ENCODE measurements at regions not wholly inside any gene's neighbourhood (a gene's known extent, or its start where the extent isn't known, plus 50 kb on each side); places are given as distances from the start of the nearest gene placed in this dataset.

GRCh38 chr12:41932470-41932991 is 212.1 kb downstream of the GXYLT1 start (continued):
- TF ChIP-seq, protein P1, sequence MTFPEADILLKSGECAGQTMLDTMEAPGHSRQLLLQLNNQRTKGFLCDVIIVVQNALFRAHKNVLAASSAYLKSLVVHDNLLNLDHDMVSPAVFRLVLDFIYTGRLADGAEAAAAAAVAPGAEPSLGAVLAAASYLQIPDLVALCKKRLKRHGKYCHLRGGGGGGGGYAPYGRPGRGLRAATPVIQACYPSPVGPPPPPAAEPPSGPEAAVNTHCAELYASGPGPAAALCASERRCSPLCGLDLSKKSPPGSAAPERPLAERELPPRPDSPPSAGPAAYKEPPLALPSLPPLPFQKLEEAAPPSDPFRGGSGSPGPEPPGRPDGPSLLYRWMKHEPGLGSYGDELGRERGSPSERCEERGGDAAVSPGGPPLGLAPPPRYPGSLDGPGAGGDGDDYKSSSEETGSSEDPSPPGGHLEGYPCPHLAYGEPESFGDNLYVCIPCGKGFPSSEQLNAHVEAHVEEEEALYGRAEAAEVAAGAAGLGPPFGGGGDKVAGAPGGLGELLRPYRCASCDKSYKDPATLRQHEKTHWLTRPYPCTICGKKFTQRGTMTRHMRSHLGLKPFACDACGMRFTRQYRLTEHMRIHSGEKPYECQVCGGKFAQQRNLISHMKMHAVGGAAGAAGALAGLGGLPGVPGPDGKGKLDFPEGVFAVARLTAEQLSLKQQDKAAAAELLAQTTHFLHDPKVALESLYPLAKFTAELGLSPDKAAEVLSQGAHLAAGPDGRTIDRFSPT (tag by site-specific recombination; IDR thresholded peaks at IDR 0.05) = peak; percentile 37; the same call in 1 of the 2 replicates
- TF ChIP-seq ZNF335 (tag by site-specific recombination; conservative IDR thresholded peaks at IDR 0.05) = peak; percentile 97
- TF ChIP-seq, protein P2, sequence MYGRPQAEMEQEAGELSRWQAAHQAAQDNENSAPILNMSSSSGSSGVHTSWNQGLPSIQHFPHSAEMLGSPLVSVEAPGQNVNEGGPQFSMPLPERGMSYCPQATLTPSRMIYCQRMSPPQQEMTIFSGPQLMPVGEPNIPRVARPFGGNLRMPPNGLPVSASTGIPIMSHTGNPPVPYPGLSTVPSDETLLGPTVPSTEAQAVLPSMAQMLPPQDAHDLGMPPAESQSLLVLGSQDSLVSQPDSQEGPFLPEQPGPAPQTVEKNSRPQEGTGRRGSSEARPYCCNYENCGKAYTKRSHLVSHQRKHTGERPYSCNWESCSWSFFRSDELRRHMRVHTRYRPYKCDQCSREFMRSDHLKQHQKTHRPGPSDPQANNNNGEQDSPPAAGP (tag by site-specific recombination; IDR thresholded peaks at IDR 0.05) = peak; percentile 61; the same call in 1 of the 2 replicates
- peak; percentile 55; the same call in 1 of the 2 replicates for TF ChIP-seq ZNF561 (tag by site-specific recombination; IDR thresholded peaks at IDR 0.05; ENCODE audit: borderline replicate concordance)
- TF ChIP-seq ZNF112 (tag by site-specific recombination; IDR thresholded peaks at IDR 0.05) = no peak
- peak; percentile 35; the same call in 1 of the 2 replicates for TF ChIP-seq OSR2 (tag by site-specific recombination; IDR thresholded peaks at IDR 0.05)
- TF ChIP-seq ZBTB8A (tag by site-specific recombination; IDR thresholded peaks at IDR 0.05) = peak; percentile 23; the same call in 1 of the 2 replicates
- no peak for TF ChIP-seq ZNF777 (tag by site-specific recombination; IDR thresholded peaks at IDR 0.05; ENCODE audit: borderline replicate concordance)
- peak; percentile 47 for TF ChIP-seq ZBTB26 (tag by site-specific recombination; optimal IDR thresholded peaks at IDR 0.05)
- TF ChIP-seq ZNF76 (tag by site-specific recombination; IDR thresholded peaks at IDR 0.05; ENCODE audit: borderline replicate concordance, low read depth) = peak; percentile 85
- TF ChIP-seq ZNF324 (tag by site-specific recombination; IDR thresholded peaks at IDR 0.05) = 0 out of 2 replicates have a peak, but pooled peaks have one; percentile 32
- 0 out of 2 replicates have a peak, but pooled peaks have one; percentile 46 for TF ChIP-seq EGR2 (tag by site-specific recombination; IDR thresholded peaks at IDR 0.05; ENCODE audit: low read depth)
- TF ChIP-seq ZNF10 (tag by site-specific recombination; IDR thresholded peaks at IDR 0.05) = peak; percentile 85
- TF ChIP-seq ZNF626 (tag by site-specific recombination; IDR thresholded peaks at IDR 0.05) = no peak
- peak; percentile 54 for TF ChIP-seq ZNF843 (tag by site-specific recombination; IDR thresholded peaks at IDR 0.05)
- peak; percentile 62; the same call in 1 of the 2 replicates for TF ChIP-seq KLF9 (tag by site-specific recombination; IDR thresholded peaks at IDR 0.05; ENCODE audit: low read depth)
- TF ChIP-seq, protein P3, sequence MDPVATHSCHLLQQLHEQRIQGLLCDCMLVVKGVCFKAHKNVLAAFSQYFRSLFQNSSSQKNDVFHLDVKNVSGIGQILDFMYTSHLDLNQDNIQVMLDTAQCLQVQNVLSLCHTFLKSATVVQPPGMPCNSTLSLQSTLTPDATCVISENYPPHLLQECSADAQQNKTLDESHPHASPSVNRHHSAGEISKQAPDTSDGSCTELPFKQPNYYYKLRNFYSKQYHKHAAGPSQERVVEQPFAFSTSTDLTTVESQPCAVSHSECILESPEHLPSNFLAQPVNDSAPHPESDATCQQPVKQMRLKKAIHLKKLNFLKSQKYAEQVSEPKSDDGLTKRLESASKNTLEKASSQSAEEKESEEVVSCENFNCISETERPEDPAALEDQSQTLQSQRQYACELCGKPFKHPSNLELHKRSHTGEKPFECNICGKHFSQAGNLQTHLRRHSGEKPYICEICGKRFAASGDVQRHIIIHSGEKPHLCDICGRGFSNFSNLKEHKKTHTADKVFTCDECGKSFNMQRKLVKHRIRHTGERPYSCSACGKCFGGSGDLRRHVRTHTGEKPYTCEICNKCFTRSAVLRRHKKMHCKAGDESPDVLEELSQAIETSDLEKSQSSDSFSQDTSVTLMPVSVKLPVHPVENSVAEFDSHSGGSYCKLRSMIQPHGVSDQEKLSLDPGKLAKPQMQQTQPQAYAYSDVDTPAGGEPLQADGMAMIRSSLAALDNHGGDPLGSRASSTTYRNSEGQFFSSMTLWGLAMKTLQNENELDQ (tag by site-specific recombination; IDR thresholded peaks at IDR 0.05; ENCODE audit: low read depth) = no peak
- no peak for TF ChIP-seq ZNF133 (tag by site-specific recombination; IDR thresholded peaks at IDR 0.05)
- TF ChIP-seq IKZF3 (tag by site-specific recombination; IDR thresholded peaks at IDR 0.05) = 0 out of 2 replicates have a peak, but pooled peaks have one; percentile 34
- TF ChIP-seq KLF1 (tag by site-specific recombination; IDR thresholded peaks at IDR 0.05) = peak; percentile 65; the same call in 1 of the 2 replicates
- TF ChIP-seq, protein P4, sequence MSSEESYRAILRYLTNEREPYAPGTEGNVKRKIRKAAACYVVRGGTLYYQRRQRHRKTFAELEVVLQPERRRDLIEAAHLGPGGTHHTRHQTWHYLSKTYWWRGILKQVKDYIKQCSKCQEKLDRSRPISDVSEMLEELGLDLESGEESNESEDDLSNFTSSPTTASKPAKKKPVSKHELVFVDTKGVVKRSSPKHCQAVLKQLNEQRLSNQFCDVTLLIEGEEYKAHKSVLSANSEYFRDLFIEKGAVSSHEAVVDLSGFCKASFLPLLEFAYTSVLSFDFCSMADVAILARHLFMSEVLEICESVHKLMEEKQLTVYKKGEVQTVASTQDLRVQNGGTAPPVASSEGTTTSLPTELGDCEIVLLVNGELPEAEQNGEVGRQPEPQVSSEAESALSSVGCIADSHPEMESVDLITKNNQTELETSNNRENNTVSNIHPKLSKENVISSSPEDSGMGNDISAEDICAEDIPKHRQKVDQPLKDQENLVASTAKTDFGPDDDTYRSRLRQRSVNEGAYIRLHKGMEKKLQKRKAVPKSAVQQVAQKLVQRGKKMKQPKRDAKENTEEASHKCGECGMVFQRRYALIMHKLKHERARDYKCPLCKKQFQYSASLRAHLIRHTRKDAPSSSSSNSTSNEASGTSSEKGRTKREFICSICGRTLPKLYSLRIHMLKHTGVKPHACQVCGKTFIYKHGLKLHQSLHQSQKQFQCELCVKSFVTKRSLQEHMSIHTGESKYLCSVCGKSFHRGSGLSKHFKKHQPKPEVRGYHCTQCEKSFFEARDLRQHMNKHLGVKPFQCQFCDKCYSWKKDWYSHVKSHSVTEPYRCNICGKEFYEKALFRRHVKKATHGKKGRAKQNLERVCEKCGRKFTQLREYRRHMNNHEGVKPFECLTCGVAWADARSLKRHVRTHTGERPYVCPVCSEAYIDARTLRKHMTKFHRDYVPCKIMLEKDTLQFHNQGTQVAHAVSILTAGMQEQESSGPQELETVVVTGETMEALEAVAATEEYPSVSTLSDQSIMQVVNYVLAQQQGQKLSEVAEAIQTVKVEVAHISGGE (tag by site-specific recombination; conservative IDR thresholded peaks at IDR 0.05; ENCODE audit: low read depth) = 0 out of 2 replicates have a peak, but pooled peaks have one; percentile 22
- TF ChIP-seq KLF16 (tag by site-specific recombination; IDR thresholded peaks at IDR 0.05) = 0 out of 2 replicates have a peak, but pooled peaks have one; percentile 35
- no peak for TF ChIP-seq TSHZ1 (tag by site-specific recombination; IDR thresholded peaks at IDR 0.05; ENCODE audit: borderline replicate concordance)

All from HEK293 (cell line).